ENCODE measurements at regions not wholly inside any gene's neighbourhood (a gene's known extent, or its start where the extent isn't known, plus 50 kb on each side); places are given as distances from the start of the nearest gene placed in this dataset.

DNA sequence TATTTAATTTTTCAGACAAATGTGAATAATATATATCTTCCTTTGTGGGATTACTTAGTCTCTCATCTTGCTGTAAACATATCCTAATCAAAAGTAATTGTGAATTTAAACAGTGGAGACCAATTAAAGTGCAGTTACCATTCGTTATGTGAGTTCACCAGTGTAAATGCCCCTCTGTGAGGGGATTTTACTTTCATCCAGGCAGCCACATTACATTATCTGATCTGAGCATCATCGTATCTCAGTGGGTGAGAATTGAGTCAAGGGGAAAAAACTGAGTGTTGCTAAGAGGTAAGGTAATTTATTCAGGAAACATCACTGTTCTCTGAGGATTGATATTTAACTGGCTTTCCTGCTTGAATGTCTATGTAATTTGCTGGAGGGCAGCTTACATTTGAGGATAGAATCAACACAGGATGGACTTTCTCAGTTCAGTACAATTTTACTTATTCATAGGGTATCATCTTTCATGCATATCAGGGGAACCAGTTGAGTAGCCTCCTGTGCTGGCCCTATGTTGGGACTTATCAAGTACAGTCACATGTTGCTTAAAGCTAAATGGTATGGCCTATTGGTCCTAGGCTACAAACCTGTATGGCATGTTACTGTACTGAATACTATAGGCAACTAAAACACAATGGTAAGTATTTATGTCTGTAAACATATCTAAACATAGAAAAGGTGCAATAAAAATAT lies 219.7 kb downstream of the CD47 start:
- no peak for DNase-seq (ENCODE audit: low spot score)
- TF ChIP-seq, protein P1, sequence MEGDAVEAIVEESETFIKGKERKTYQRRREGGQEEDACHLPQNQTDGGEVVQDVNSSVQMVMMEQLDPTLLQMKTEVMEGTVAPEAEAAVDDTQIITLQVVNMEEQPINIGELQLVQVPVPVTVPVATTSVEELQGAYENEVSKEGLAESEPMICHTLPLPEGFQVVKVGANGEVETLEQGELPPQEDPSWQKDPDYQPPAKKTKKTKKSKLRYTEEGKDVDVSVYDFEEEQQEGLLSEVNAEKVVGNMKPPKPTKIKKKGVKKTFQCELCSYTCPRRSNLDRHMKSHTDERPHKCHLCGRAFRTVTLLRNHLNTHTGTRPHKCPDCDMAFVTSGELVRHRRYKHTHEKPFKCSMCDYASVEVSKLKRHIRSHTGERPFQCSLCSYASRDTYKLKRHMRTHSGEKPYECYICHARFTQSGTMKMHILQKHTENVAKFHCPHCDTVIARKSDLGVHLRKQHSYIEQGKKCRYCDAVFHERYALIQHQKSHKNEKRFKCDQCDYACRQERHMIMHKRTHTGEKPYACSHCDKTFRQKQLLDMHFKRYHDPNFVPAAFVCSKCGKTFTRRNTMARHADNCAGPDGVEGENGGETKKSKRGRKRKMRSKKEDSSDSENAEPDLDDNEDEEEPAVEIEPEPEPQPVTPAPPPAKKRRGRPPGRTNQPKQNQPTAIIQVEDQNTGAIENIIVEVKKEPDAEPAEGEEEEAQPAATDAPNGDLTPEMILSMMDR (IDR thresholded peaks at IDR 0.05): no peak
- H3K4me3 ChIP-seq: no peak overlapping the region
- no peak overlapping the region for H3K27ac ChIP-seq

DNA sequence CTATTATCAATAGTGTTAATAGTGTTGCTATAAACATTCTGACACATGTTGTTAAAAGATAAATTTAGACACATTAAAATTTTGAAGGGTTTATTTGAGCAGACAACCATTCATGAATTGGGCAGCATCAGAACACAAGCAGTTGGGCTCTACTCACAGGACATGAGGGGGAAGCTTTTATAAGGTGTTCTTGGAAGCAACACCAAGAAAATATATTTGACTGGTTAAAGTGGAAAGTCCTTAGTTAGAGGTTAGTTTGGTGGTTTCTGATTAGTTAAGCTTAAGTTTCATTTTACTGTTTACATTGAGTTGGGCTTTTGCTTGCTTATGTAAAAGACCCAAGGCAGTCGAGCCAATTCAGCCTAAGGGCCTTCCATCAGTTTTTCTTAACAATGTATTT lies 220.7 kb downstream of the CD47 start:
- no peak for DNase-seq (ENCODE audit: low spot score)
- TF ChIP-seq, protein P1 (IDR thresholded peaks at IDR 0.05): no peak
- H3K4me3 ChIP-seq: no peak overlapping the region
- H3K27ac ChIP-seq: no peak overlapping the region

DNA sequence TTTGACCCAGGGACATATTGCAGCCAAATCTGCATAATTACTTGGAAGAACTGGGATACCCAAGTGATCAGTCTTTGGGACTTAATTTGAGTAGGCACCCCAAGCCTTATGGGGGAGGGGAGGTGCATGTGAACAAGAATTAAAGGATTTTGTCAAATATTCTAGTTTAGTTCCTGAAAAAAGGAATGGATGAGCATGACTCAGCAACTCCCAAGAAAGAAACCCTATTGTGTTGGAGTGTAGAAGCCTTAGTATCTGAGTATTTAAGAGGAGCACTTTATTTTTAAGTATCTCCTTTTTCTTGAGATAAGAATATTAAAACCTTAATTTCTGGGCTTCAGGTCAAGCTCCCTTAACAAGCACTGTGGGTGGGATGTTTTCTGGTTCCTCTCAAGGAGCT lies 222.4 kb downstream of the CD47 start:
- no peak overlapping the region for H3K27ac ChIP-seq
- H3K4me3 ChIP-seq: no peak overlapping the region
- TF ChIP-seq, protein P1 (IDR thresholded peaks at IDR 0.05): no peak
- DNase-seq (ENCODE audit: low spot score): no peak

DNA sequence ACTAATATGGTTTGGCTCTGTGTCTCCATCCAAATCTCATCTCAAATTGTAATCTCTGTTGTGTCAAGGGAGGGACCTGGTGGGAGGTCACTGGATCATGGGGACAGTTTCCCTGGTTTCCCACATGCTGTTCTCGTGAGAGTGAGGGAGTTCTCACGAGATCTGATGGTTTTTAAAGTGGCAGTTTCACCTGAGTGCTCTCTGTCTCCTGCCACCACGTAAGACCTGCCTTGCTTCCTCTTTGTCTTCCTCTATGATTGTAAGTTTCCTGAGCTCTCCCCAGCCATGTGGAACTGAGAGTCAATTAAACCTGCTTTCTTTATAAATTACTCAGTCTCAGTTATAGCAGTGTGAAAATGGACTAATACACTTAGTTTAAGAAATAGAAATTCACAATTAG lies 228.9 kb downstream of the CD47 start:
- no peak overlapping the region for H3K27ac ChIP-seq
- no peak overlapping the region for H3K4me3 ChIP-seq
- DNase-seq (ENCODE audit: low spot score): no peak
- TF ChIP-seq, protein P1 (IDR thresholded peaks at IDR 0.05): no peak

DNA sequence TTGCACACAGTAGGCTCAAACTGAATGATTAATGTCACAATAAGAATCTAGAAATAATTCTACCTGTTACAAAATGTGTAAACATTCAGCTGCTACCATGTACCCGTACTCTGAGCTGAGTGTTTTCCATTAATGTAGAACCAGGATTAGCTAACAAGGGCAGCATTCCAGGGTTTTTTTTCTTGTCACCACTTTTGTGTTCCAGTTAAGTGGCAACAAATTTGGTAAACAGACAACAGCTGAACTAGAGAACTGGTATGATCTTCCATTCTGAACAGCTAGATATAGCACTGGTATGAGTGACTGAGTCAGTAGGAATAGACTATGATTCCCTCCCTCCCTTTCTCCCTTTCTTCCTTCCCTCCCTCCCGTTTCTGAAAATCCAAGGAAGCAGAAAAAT lies 229.4 kb downstream of the CD47 start:
- TF ChIP-seq, protein P1 (IDR thresholded peaks at IDR 0.05): no peak
- Histone ChIP-seq H3K4me3 (no peak overlapping the region), H3K27ac (no peak overlapping the region)
- DNase-seq (ENCODE audit: low spot score): no peak

All from coronary artery (tissue), 2 donors.